ENCODE measurements at regions not wholly inside any gene's neighbourhood (a gene's known extent, or its start where the extent isn't known, plus 50 kb on each side); places are given as distances from the start of the nearest gene placed in this dataset.

DNA sequence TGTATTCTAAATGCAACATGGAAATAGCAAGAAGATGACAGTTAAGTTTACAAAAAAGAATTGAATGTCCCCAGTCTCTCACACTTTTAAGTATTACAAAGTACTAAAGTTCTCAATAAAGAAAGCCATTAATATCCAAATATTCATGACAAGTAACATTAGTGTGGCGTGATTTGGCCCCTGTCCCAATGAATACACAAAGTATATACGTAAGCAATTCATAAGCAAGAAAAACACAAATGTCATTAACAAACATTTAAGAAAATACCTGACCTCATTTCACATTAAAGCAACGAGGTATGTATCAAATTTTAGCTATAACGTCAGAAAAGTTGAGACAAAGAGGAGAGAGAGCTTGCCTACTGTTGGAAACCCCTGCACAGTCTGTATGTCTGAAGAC, 241.9 kb upstream of the IRS2 start:
- no peaks in the 10 kb centered on the region for H3K4me1 ChIP-seq (ENCODE audit: control insufficient read depth, insufficient read depth, low read length)
- WGBS, 2 experiments (ENCODE audit: insufficient coverage in 1 of 2, insufficient read length in 1 of 2) = 91 to 96% methylated on average over 3 to 4 of the region's 4 CpGs
- Mint-ChIP-seq H3K9me3 (no peaks in the 10 kb centered on the region), H3K4me3 (no peak overlapping the region), H3K27ac (no peak overlapping the region), H3K4me1 (no peaks in the 10 kb centered on the region), H3K36me3 (ENCODE audit: low read depth) (no peaks in the 10 kb centered on the region), H3K27me3 (ENCODE audit: insufficient read depth) (peaks cover 2% of the 10 kb centered on the region)
- no peaks in the 10 kb centered on the region for H3K36me3 ChIP-seq (ENCODE audit: control insufficient read depth, insufficient read depth, low read length)
- no peaks in the 10 kb centered on the region for H3K9me3 ChIP-seq (ENCODE audit: control insufficient read depth, low read length)
- TF ChIP-seq, protein P1, sequence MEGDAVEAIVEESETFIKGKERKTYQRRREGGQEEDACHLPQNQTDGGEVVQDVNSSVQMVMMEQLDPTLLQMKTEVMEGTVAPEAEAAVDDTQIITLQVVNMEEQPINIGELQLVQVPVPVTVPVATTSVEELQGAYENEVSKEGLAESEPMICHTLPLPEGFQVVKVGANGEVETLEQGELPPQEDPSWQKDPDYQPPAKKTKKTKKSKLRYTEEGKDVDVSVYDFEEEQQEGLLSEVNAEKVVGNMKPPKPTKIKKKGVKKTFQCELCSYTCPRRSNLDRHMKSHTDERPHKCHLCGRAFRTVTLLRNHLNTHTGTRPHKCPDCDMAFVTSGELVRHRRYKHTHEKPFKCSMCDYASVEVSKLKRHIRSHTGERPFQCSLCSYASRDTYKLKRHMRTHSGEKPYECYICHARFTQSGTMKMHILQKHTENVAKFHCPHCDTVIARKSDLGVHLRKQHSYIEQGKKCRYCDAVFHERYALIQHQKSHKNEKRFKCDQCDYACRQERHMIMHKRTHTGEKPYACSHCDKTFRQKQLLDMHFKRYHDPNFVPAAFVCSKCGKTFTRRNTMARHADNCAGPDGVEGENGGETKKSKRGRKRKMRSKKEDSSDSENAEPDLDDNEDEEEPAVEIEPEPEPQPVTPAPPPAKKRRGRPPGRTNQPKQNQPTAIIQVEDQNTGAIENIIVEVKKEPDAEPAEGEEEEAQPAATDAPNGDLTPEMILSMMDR (conservative IDR thresholded peaks at IDR 0.05) = no peak
- no peak overlapping the region for H3K9ac ChIP-seq (ENCODE audit: extremely low read depth, low read length, poor library complexity, severe bottlenecking)
- DNase-seq = no peak
- H3K27me3 ChIP-seq (ENCODE audit: control insufficient read depth, insufficient read depth, low read length, poor library complexity, severe bottlenecking) = no peaks in the 10 kb centered on the region
- H3K4me3 ChIP-seq (ENCODE audit: low read length) = no peak overlapping the region
- H3K27ac ChIP-seq (ENCODE audit: low read depth, low read length) = no peak overlapping the region

DNA sequence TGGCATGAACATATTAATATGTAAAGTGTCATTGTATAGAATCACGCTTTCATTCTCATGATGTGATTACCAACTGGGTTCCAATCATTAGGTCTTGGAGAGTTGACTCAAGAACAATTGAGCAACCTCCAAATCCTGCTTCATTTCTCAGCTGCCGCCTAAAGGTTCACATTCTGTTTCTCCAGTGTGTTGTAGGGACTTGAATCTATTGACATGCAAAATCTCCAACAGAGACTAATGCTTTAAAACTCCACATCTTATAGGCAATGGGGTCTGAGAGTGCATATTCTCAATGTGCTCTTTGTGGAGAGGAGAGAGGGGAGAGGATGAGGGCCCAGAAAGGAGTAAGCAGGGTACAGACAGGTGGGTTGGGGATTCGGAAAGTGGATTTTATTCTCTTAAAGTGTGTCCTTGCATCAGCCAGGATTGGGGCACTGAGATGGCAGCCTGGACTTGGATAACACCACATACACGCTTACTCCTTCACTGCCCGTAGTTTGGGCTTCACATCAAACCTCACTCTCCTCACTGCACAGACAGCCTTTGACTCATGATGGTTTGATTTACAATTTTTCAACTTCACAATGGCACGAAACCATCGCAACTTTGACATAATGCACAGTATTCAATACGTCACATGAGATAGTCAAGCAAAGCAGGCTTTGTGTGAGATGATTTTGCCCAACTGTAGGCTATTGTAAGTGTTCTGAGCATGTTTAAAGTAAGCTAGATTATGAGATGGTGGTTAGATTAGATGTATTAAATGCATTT, 241.3 kb upstream of the IRS2 start:
- Mint-ChIP-seq H3K27me3 (ENCODE audit: insufficient read depth) (peaks cover 2% of the 10 kb centered on the region), H3K36me3 (ENCODE audit: low read depth) (no peaks in the 10 kb centered on the region), H3K4me1 (no peaks in the 10 kb centered on the region), H3K4me3 (no peak overlapping the region), H3K9me3 (no peaks in the 10 kb centered on the region), H3K27ac (no peak overlapping the region)
- 79 to 95% methylated on average over 6 to 8 of the region's 8 CpGs for WGBS, 2 experiments (ENCODE audit: insufficient coverage in 1 of 2, insufficient read length in 1 of 2)
- no peak for DNase-seq
- Histone ChIP-seq H3K27me3 (ENCODE audit: control insufficient read depth, insufficient read depth, low read length, poor library complexity, severe bottlenecking) (no peaks in the 10 kb centered on the region), H3K36me3 (ENCODE audit: control insufficient read depth, insufficient read depth, low read length) (no peaks in the 10 kb centered on the region), H3K4me1 (ENCODE audit: control insufficient read depth, insufficient read depth, low read length) (no peaks in the 10 kb centered on the region), H3K9me3 (ENCODE audit: control insufficient read depth, low read length) (no peaks in the 10 kb centered on the region), H3K27ac (ENCODE audit: low read depth, low read length) (no peak overlapping the region), H3K9ac (ENCODE audit: extremely low read depth, low read length, poor library complexity, severe bottlenecking) (no peak overlapping the region), H3K4me3 (ENCODE audit: low read length) (no peak overlapping the region)
- TF ChIP-seq, protein P1 (conservative IDR thresholded peaks at IDR 0.05) = no peak

DNA sequence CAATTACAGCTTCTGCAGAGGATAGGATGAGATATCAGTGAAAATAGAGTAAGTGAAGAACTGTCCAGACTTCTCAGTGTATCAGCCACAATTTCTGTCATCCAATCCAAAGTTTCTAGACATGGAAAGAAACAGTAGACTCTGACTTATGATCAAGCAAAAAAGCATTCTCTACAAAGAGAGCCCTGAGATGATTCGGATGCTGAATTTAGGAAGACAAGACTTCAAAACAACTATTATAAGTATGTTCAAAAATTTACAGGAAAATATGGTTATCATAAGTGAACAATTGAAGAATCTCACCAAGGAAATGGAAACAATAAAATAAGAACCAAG, 238.2 kb upstream of the IRS2 start:
- H3K4me1 ChIP-seq (ENCODE audit: control insufficient read depth, insufficient read depth, low read length) = no peaks in the 10 kb centered on the region
- Mint-ChIP-seq H3K27ac (no peak overlapping the region), H3K36me3 (ENCODE audit: low read depth) (no peaks in the 10 kb centered on the region), H3K27me3 (ENCODE audit: insufficient read depth) (peaks cover 3% of the 10 kb centered on the region), H3K4me1 (no peaks in the 10 kb centered on the region), H3K9me3 (no peaks in the 10 kb centered on the region), H3K4me3 (no peak overlapping the region)
- H3K36me3 ChIP-seq (ENCODE audit: control insufficient read depth, insufficient read depth, low read length) = no peaks in the 10 kb centered on the region
- no peaks in the 10 kb centered on the region for H3K9me3 ChIP-seq (ENCODE audit: control insufficient read depth, low read length)
- no peaks in the 10 kb centered on the region for H3K27me3 ChIP-seq (ENCODE audit: control insufficient read depth, insufficient read depth, low read length, poor library complexity, severe bottlenecking)
- H3K27ac ChIP-seq (ENCODE audit: low read depth, low read length) = no peak overlapping the region
- DNase-seq = no peak
- no CpG with 5 or more reads among the region's 1 CpG for WGBS, 2 experiments (ENCODE audit: insufficient coverage in 1 of 2, insufficient read length in 1 of 2)
- H3K4me3 ChIP-seq (ENCODE audit: low read length) = no peak overlapping the region
- TF ChIP-seq, protein P1 (conservative IDR thresholded peaks at IDR 0.05) = no peak
- no peak overlapping the region for H3K9ac ChIP-seq (ENCODE audit: extremely low read depth, low read length, poor library complexity, severe bottlenecking)
